GM10266 (cell line): ENCODE measurements at regions not wholly inside any gene's neighbourhood (a gene's known extent, or its start where the extent isn't known, plus 50 kb on each side); places are given as distances from the start of the nearest gene placed in this dataset.

Experiments
- DNase-seq: peaks from one replicate; pipeline ENCODE4 v3.0.0; 2012; ENCODE audit errors: extremely low spot score
- TF ChIP-seq, protein P1 (sequence below): IDR thresholded peaks from 2 replicates; pipeline ENCODE4 v1.5.1; 2012; ENCODE audit warnings: mild to moderate bottlenecking, low read depth; ENCODE audit not compliant: control insufficient read depth, insufficient read depth; ENCODE audit errors: missing control alignments

DNA sequence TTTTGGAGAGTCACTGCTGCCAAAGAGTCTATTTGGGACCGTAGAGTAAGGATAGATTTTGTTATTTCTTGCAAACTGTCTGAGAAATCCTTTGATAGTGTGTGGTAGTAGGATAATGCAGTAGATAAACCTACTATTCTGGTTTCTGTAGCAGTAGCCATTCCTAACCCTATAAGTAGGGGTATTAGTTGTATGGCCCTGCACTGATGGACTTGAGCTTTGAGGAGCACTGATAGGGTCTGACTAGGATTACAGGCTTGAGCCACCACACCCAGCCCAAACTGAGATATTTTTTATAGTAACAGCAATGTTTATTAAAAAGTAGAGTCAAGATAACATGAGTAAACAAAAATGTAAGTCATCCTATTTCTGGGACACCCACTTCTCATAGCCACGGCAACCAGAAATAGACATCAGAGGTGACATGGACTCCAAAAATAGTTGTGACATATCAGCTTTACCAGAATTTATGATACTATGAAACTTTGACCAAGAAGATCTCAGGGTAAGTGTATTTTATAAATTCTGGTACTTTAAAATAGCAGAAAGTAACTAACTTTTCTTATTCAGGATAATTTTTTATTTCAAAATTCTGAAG lies 479.1 kb downstream of the SUCLA2 start:
- TF ChIP-seq, protein P1, sequence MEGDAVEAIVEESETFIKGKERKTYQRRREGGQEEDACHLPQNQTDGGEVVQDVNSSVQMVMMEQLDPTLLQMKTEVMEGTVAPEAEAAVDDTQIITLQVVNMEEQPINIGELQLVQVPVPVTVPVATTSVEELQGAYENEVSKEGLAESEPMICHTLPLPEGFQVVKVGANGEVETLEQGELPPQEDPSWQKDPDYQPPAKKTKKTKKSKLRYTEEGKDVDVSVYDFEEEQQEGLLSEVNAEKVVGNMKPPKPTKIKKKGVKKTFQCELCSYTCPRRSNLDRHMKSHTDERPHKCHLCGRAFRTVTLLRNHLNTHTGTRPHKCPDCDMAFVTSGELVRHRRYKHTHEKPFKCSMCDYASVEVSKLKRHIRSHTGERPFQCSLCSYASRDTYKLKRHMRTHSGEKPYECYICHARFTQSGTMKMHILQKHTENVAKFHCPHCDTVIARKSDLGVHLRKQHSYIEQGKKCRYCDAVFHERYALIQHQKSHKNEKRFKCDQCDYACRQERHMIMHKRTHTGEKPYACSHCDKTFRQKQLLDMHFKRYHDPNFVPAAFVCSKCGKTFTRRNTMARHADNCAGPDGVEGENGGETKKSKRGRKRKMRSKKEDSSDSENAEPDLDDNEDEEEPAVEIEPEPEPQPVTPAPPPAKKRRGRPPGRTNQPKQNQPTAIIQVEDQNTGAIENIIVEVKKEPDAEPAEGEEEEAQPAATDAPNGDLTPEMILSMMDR: no peak
- no peak for DNase-seq

DNA sequence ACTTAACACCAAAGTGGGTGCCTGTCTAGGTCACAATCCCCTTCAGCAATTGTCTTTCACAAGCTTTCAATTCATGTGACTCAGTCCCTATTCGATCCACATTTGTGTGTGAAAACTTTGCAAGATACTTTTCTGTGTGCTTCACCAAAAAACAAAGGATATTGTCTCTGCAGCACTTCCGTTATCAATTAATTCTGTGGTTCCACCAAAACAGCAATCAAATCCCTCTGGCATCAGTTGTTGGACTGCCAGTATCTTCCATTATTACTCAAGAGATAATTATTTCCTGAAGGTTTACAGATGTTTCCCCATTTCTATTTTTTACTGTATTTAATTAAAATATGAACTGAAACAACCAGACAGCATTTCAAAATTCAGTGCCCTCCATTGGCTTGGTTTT lies 481.4 kb downstream of the SUCLA2 start:
- no peak for DNase-seq

DNA sequence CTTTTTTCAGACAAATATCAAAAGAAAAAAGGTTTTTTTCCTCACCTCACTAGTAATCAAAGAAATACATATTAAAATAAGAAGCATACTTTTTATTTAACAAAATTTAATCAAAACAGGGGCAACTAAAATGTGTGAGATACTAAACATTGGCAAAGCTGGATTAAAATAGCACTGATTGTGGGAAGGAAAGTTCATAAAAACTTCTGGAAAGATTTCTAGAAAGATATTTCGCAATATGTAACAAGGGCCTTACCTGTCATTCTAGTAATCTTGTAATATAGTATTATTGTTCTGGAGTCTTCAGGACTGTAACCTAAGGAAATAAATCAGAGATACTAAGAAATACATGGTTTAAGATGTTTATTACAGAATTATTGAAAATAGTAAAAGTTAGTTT lies 482.5 kb downstream of the SUCLA2 start:
- no peak for DNase-seq
- TF ChIP-seq, protein P1: no peak

More for the DNA sequence above, 481.4 kb downstream of the SUCLA2 start:
- TF ChIP-seq, protein P1: no peak

DNA sequence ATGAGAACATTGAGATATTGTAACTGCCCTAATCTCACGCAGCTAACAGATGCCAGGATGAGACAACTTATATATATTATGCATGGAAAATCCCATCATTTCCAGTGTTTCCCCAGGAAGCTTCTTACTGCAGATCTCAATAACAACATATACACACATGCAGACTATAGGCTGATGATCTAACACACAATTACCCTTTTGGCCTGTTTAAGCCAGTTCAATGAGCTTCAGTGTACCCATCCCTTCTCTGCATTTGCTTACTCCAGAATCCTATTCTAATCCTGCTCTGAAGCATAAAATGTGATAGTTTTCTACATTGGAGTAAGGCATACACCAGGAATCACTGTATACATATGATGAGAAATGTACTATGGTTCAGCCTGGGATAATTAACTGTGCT lies 489.4 kb downstream of the SUCLA2 start:
- TF ChIP-seq, protein P1: no peak
- DNase-seq: no peak

DNA sequence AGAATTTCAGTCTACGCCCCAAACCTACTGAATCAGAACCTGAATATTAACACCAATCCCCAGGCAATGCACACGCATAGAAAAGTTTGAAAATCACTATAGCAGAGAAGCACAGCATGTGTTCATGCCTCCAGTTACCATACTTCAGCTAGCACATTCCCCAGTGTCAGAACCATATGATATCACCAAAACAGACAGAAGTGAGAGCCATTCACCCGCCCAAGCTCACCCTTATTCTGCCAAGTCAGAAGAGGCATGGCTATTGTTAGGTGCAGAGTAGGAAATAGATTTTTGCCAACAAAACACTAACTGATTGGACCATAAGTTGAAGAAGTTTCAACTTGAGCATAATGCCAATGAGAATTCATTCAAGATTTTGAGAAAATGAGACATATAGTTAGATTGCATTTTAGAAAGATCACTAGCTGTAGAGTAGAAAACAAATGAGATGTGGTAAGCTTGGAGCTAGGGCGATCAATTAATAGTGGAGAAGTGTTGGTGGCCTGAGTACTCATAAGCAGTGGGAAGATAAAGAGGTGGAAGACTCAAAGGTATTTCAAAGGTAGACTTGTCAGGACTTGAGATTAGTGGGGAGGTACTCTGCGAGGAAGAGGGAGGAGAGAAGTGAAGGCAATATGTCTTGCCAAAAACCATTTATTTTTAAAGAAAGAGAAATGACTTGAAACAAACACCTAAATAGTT lies 492.4 kb downstream of the SUCLA2 start:
- TF ChIP-seq, protein P1: no peak

DNA sequence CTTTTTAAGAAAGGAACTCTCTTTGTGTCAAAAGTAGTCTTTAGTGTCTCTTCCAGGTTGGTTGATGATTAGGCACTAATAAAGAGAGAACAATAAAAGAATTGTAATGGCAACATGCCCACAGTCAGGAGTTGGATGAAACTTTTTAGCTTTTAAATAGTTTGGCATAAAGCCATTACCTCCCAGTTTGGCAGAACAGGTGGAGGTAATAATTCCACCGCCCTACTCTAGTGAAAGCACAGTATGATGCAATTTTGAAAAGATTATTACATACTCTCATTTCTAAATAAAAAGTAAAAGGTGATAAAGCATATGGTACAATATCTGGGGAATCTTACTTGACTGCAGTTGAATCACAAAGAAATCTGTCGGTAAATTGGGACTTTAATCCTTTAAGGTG lies 497.6 kb downstream of the SUCLA2 start:
- TF ChIP-seq, protein P1: no peak
- DNase-seq: no peak

More for the DNA sequence above, 492.4 kb downstream of the SUCLA2 start:
- DNase-seq: no peak

DNA sequence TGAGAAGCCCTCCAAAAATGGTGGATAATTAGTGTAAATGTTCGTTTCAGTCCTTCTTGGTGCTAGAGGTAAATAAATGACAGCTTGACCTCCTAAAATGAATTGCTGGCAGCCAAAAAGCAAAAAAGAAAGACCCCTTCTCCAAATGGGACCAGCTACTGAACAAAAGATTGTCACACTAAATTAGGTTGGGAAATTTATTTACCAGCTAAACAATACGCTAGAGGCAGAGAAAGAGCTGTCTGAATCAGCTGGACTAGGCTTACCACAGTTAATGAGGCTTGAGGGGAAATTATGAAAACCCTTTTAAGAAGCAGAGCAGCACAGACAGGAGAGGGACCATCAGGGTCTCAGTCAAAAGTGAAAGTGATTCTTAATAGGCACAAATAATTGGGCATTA lies 498.9 kb downstream of the SUCLA2 start:
- DNase-seq: no peak
- TF ChIP-seq, protein P1: no peak
